Neural crest cell (in vitro differentiated cells): ENCODE measurements at regions not wholly inside any gene's neighbourhood (a gene's known extent, or its start where the extent isn't known, plus 50 kb on each side); places are given as distances from the start of the nearest gene placed in this dataset.

Source experiments
- DNase-seq: peaks from one replicate; pipeline ENCODE4 v3.0.0; 2021; ENCODE audit warnings: low read depth, mixed read lengths, low spot score
- H3K27ac Mint-ChIP-seq: one replicate; pipeline ENCODE4 v1.8.0; 2021; ENCODE audit warnings: mild to moderate bottlenecking, mixed read lengths; ENCODE audit not compliant: unreplicated experiment
- H3K27me3 Mint-ChIP-seq: 2 replicates; pipeline ENCODE4 v1.8.0; 2021; ENCODE audit warnings: low read depth, mild to moderate bottlenecking, mixed read lengths
- H3K36me3 Mint-ChIP-seq: 2 replicates; pipeline ENCODE4 v1.8.0; 2021; ENCODE audit warnings: low read depth, mild to moderate bottlenecking, mixed read lengths
- H3K4me1 Mint-ChIP-seq: 2 replicates; pipeline ENCODE4 v1.8.0; 2021; ENCODE audit warnings: mixed read lengths
- H3K4me3 Mint-ChIP-seq: one replicate; pipeline ENCODE4 v1.8.0; 2021; ENCODE audit warnings: mild to moderate bottlenecking, mixed read lengths
- H3K9me3 Mint-ChIP-seq: 2 replicates; pipeline ENCODE4 v1.8.0; 2021; ENCODE audit warnings: mixed read lengths
- TF ChIP-seq, protein P1 (sequence below): fragments of 200-600 bp; sonication (generic); conservative IDR thresholded peaks from 2 replicates; pipeline ENCODE4 v1.5.0; 2021; ENCODE audit warnings: antibody characterized with exemption, mild to moderate bottlenecking

DNA sequence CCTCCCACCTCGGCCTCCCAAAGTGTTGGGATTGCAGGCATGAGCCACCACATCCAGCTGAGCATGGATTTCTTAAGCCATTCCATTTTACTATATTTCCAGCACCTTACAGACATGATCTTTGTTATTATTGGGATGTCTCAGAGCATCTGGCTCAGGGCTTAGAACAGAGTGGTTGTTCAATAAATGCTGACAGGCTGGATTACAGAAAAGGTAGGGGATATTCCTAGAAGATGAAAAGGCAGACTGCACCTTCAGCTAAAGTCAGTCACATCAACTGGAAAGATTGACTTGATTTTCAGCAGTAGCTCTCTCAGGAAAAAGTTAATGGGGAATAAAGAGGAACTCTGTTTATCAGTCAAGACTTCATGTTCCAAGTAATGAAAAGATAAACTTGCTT is 360.3 kb upstream of the ERCC4 start:
- no peaks in the 10 kb centered on the region for H3K4me1 Mint-ChIP-seq
- H3K4me3 Mint-ChIP-seq: no peak overlapping the region
- no peaks in the 10 kb centered on the region for H3K9me3 Mint-ChIP-seq
- TF ChIP-seq, protein P1, sequence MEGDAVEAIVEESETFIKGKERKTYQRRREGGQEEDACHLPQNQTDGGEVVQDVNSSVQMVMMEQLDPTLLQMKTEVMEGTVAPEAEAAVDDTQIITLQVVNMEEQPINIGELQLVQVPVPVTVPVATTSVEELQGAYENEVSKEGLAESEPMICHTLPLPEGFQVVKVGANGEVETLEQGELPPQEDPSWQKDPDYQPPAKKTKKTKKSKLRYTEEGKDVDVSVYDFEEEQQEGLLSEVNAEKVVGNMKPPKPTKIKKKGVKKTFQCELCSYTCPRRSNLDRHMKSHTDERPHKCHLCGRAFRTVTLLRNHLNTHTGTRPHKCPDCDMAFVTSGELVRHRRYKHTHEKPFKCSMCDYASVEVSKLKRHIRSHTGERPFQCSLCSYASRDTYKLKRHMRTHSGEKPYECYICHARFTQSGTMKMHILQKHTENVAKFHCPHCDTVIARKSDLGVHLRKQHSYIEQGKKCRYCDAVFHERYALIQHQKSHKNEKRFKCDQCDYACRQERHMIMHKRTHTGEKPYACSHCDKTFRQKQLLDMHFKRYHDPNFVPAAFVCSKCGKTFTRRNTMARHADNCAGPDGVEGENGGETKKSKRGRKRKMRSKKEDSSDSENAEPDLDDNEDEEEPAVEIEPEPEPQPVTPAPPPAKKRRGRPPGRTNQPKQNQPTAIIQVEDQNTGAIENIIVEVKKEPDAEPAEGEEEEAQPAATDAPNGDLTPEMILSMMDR: no peak
- no peak overlapping the region for H3K27ac Mint-ChIP-seq
- H3K36me3 Mint-ChIP-seq: no peaks in the 10 kb centered on the region
- peaks cover 4% of the 10 kb centered on the region for H3K27me3 Mint-ChIP-seq
- DNase-seq: no peak

DNA sequence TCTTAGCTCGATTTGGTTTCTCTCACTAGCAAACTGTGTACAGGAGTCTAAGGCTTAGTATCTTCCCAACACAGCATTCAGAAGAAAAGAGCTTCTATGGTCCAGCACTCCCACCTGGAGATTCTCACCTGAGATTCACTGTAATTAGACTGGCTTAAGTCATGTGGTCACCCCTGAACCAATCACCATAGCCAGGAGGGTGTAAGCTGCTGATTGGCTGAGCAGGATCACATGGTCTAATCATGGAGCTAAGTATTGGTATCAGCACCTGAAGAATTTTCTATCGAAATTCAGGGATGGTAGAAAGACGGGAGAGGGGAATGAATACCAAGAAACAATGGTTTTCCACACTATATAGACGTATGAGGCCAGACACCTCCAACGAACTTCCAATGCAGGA is 359.8 kb upstream of the ERCC4 start:
- TF ChIP-seq, protein P1: no peak

DNA sequence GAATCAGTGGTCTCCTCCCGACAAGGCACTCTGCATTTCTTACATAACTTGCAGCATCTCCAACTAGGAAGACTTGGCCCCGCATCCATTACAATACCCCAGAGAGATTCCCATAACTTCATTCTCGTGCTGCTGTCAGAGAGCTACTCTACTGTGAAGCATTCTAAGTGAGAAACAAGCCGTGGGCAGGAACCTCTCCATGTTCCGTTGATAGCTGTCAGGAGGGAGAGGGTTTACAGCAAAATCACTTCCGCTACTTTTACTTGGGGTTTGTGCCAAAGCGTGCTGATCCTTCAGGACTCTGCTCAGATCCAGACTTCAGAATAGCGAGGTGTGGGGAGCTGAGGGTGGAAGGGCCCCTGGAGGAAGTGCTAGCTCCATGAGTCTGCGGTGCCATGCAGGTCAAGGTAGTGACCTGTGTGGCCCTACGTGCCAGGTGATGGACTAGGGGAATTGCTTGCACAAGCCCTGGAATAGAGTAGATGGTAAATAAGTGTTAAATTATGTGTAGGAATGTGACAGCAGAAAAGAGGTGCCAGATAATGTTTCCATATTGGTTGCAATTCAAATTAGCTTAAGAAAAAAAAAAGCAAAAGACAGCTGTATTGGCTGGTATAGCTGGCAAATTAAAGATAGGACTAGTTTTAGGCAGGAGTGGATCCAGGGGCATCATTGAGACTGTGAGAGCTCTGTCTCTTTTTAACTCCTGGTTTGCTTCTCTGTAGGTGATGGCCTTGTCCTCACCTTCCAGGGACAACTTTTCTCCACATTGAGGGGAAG is 358.5 kb upstream of the ERCC4 start:
- no peak overlapping the region for H3K4me3 Mint-ChIP-seq
- H3K9me3 Mint-ChIP-seq: no peaks in the 10 kb centered on the region
- no peaks in the 10 kb centered on the region for H3K4me1 Mint-ChIP-seq
- TF ChIP-seq, protein P1: no peak
- no peaks in the 10 kb centered on the region for H3K27me3 Mint-ChIP-seq
- no peak overlapping the region for H3K27ac Mint-ChIP-seq
- H3K36me3 Mint-ChIP-seq: no peaks in the 10 kb centered on the region
- no peak for DNase-seq

More for the DNA sequence above, 359.8 kb upstream of the ERCC4 start:
- H3K9me3 Mint-ChIP-seq: no peaks in the 10 kb centered on the region
- no peak overlapping the region for H3K27ac Mint-ChIP-seq
- no peaks in the 10 kb centered on the region for H3K36me3 Mint-ChIP-seq
- H3K27me3 Mint-ChIP-seq: peaks cover 3% of the 10 kb centered on the region
- DNase-seq: no peak
- no peaks in the 10 kb centered on the region for H3K4me1 Mint-ChIP-seq
- no peak overlapping the region for H3K4me3 Mint-ChIP-seq

DNA sequence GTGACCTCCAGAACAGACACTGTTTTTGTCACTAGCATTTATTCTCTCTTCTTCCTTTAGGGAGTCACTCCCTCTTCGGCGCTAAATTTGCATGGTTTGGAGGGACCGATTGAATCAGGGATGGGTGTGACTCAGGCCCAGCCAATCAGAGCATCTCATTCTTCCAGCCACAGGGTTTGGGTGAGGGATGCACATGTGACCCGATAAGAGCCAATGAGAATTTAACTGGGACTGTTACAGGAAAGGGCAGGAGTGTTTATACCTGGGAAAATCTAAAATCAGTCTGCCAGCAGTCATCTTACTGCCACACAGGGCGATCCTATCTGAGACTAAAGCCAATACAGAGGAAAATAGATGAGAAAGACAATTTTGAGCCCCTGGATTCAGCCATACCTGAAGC is 351.2 kb upstream of the ERCC4 start:
- DNase-seq: no peak
- no peaks in the 10 kb centered on the region for H3K9me3 Mint-ChIP-seq
- H3K27ac Mint-ChIP-seq: no peak overlapping the region
- H3K4me1 Mint-ChIP-seq: no peaks in the 10 kb centered on the region
- TF ChIP-seq, protein P1: no peak
- H3K27me3 Mint-ChIP-seq: peaks cover 10% of the 10 kb centered on the region
- H3K36me3 Mint-ChIP-seq: no peaks in the 10 kb centered on the region
- no peak overlapping the region for H3K4me3 Mint-ChIP-seq

DNA sequence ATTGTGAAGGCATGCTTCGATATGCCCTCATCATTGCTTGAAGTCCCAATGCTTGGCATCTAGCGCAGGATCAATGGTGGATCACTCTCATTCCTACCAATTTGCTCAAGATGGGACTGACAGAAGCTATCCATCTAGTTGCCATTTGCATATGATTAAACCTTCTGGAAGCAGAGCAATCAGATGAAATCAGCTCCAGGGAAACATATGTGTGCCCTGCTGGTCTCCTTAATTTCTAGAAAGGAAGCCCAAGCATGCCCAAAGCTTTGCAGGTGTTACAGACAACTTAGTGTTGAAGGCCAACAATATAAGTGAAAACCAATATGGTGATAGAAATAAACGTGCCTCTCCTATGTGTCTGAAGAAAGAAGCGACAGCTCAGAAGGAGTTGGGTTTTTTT is 350.0 kb upstream of the ERCC4 start:
- Mint-ChIP-seq H3K27ac (no peak overlapping the region), H3K9me3 (no peaks in the 10 kb centered on the region), H3K4me3 (no peak overlapping the region)

More for the DNA sequence above, 350.0 kb upstream of the ERCC4 start:
- no peak for DNase-seq
- peaks cover 10% of the 10 kb centered on the region for H3K27me3 Mint-ChIP-seq
- no peaks in the 10 kb centered on the region for H3K36me3 Mint-ChIP-seq
- peaks cover 4% of the 10 kb centered on the region for H3K4me1 Mint-ChIP-seq
- TF ChIP-seq, protein P1: no peak
